Natural killer cell (primary cell): ENCODE measurements at regions not wholly inside any gene's neighbourhood (a gene's known extent, or its start where the extent isn't known, plus 50 kb on each side); places are given as distances from the start of the nearest gene placed in this dataset.

Source experiments
- ATAC-seq, 3 donors: fragments of 150-1000 bp in 2 of 3; fragments of 200-7000 bp in 1 of 3; cut with Tn5 transposase; 1 replicate in 1 of 3; 2 replicates in 2 of 3; pipeline ENCODE4 v1.10.0; 2021; ENCODE audit warnings: mild to moderate bottlenecking in 2 of 3, moderate library complexity in 2 of 3
- DNase-seq, 2 donors: peaks; one replicate each; pipeline versions ENCODE4 v3.0.0 to v3.0.0-alpha.2; 2013 to 2021; ENCODE audit warnings: mixed read lengths in 1 of 2
- H3K27ac ChIP-seq: one replicate; pipeline ENCODE4 v1.5.1; 2013; ENCODE audit warnings: mild to moderate bottlenecking, low read length
- H3K27me3 ChIP-seq: one replicate; pipeline ENCODE4 v1.6.1; 2013; ENCODE audit warnings: low read length; ENCODE audit not compliant: control insufficient read depth, insufficient read depth
- H3K36me3 ChIP-seq: one replicate; pipeline ENCODE4 v1.6.1; 2013; ENCODE audit warnings: low read length; ENCODE audit not compliant: control insufficient read depth, insufficient read depth
- H3K4me1 ChIP-seq: one replicate; pipeline ENCODE4 v1.6.1; 2013; ENCODE audit warnings: low read length; ENCODE audit not compliant: control insufficient read depth, insufficient read depth
- H3K4me3 ChIP-seq: one replicate; pipeline ENCODE4 v1.5.1; 2013; ENCODE audit warnings: low read length
- H3K9me3 ChIP-seq: one replicate; pipeline ENCODE4 v1.6.1; 2013; ENCODE audit warnings: low read length; ENCODE audit not compliant: control insufficient read depth, insufficient read depth
- H3K27ac Mint-ChIP-seq, 2 donors: one replicate each; pipeline ENCODE4 v1.8.0; 2022; ENCODE audit warnings: mild to moderate bottlenecking in 2 of 2, mixed read lengths in 2 of 2, moderate library complexity in 1 of 2
- H3K27me3 Mint-ChIP-seq, 2 donors: one replicate each; pipeline ENCODE4 v1.8.0; 2022; ENCODE audit warnings: low read depth in 2 of 2, mixed read lengths in 2 of 2
- H3K36me3 Mint-ChIP-seq: one replicate; pipeline ENCODE4 v1.8.0; 2022; ENCODE audit warnings: mixed read lengths
- H3K4me1 Mint-ChIP-seq, 2 donors: one replicate each; pipeline ENCODE4 v1.8.0; 2022; ENCODE audit warnings: mixed read lengths in 2 of 2
- H3K4me3 Mint-ChIP-seq: one replicate; pipeline ENCODE4 v1.8.0; 2022; ENCODE audit warnings: mild to moderate bottlenecking, moderate library complexity, mixed read lengths
- H3K9me3 Mint-ChIP-seq, 2 donors: one replicate each; pipeline ENCODE4 v1.8.0; 2022; ENCODE audit warnings: mixed read lengths in 2 of 2
- CTCF ChIP-seq: fragments of 200-600 bp; IDR thresholded peaks from one replicate; pipeline ENCODE4 v1.8.0; 2022; ENCODE audit warnings: antibody characterized with exemption
- WGBS: methylation state at CpG from one replicate; pipeline ENCODE4 v1.1.7; 2013; ENCODE audit warnings: missing lambda C conversion rate; ENCODE audit not compliant: insufficient coverage; 5-methylcytosine and 5-hydroxymethylcytosine counted together
- intact Hi-C: fragments of 100-400 bp; cut with micrococcal nuclease; formaldehyde crosslinking; loops from one replicate; pipeline ENCODE4 v1.14.2; 2022

- Mint-ChIP-seq H3K9me3 (peaks cover 4 to 8% of the 10 kb centered on the region in 2 donors), H3K4me1 (no peaks in the 10 kb centered on the region), H3K27me3 (no peaks in the 10 kb centered on the region), H3K4me3 (no peak overlapping the region), H3K27ac (no peak overlapping the region), H3K36me3 (no peaks in the 10 kb centered on the region)
- no peak overlapping the region for H3K27ac ChIP-seq
- 50% methylated on average over 1 of the region's 2 CpGs for WGBS
- H3K4me1 ChIP-seq, result no peaks in the 10 kb centered on the region
- intact Hi-C loops, result no loop called here
- H3K27me3 ChIP-seq, result no peaks in the 10 kb centered on the region
- H3K9me3 ChIP-seq, result no peaks in the 10 kb centered on the region
- no peak for TF ChIP-seq CTCF
- H3K4me3 ChIP-seq, result no peak overlapping the region
- DNase-seq, result no peak
- H3K36me3 ChIP-seq, result no peaks in the 10 kb centered on the region
- ATAC-seq, result no peak
These were observed 105.1 kb downstream of the SEC16B start for GRCh38 chr1:177864538-177865305.

- Mint-ChIP-seq H3K4me1 (no peaks in the 10 kb centered on the region), H3K9me3 (peaks cover 4 to 8% of the 10 kb centered on the region in 2 donors), H3K36me3 (no peaks in the 10 kb centered on the region), H3K27me3 (no peaks in the 10 kb centered on the region), H3K27ac (no peak overlapping the region), H3K4me3 (no peak overlapping the region)
- no peak for TF ChIP-seq CTCF
- no peaks in the 10 kb centered on the region for H3K27me3 ChIP-seq
- no peak for DNase-seq
- no peak overlapping the region for H3K27ac ChIP-seq
- no peak for ATAC-seq
- H3K4me3 ChIP-seq, result no peak overlapping the region
- H3K36me3 ChIP-seq, result no peaks in the 10 kb centered on the region
- intact Hi-C loops, result no loop called here
- WGBS, result 87% methylated on average over 4 of the region's 4 CpGs
- H3K9me3 ChIP-seq, result no peaks in the 10 kb centered on the region
- H3K4me1 ChIP-seq, result no peaks in the 10 kb centered on the region
These were observed 106.1 kb downstream of the SEC16B start for GRCh38 chr1:177863796-177864195.

- Mint-ChIP-seq H3K36me3 (no peaks in the 10 kb centered on the region), H3K9me3 (peaks cover 4 to 10% of the 10 kb centered on the region in 2 donors), H3K27me3 (no peaks in the 10 kb centered on the region), H3K27ac (no peak overlapping the region), H3K4me3 (no peak overlapping the region), H3K4me1 (no peaks in the 10 kb centered on the region)
- H3K36me3 ChIP-seq, result no peaks in the 10 kb centered on the region
- no peak overlapping the region for H3K27ac ChIP-seq
- intact Hi-C loops, result no loop called here
- no peaks in the 10 kb centered on the region for H3K9me3 ChIP-seq
- no peak overlapping the region for H3K4me3 ChIP-seq
- H3K27me3 ChIP-seq, result no peaks in the 10 kb centered on the region
- no CpG with 5 or more reads among the region's 2 CpGs for WGBS
- no peaks in the 10 kb centered on the region for H3K4me1 ChIP-seq
- DNase-seq (no peak), ATAC-seq (no peak)
- TF ChIP-seq CTCF, result no peak
These were observed 106.9 kb downstream of the SEC16B start for GRCh38 chr1:177862916-177863315.

GRCh38 chr1:177859572-177859971, 110.3 kb downstream of the SEC16B start:
- Mint-ChIP-seq H3K27ac (no peak overlapping the region), H3K27me3 (no peaks in the 10 kb centered on the region), H3K9me3 (peaks cover 4 to 13% of the 10 kb centered on the region in 2 donors), H3K4me3 (no peak overlapping the region), H3K4me1 (no peaks in the 10 kb centered on the region), H3K36me3 (no peaks in the 10 kb centered on the region)
- TF ChIP-seq CTCF, result no peak
- Histone ChIP-seq H3K9me3 (no peaks in the 10 kb centered on the region), H3K4me3 (no peak overlapping the region), H3K4me1 (no peaks in the 10 kb centered on the region), H3K27ac (no peak overlapping the region), H3K36me3 (no peaks in the 10 kb centered on the region), H3K27me3 (no peaks in the 10 kb centered on the region)
- DNase-seq (no peak), ATAC-seq (no peak)
- WGBS, result 80% methylated on average over 1 of the region's 2 CpGs
- intact Hi-C loops, result no loop called here
